ENCODE measurements at regions not wholly inside any gene's neighbourhood (a gene's known extent, or its start where the extent isn't known, plus 50 kb on each side); places are given as distances from the start of the nearest gene placed in this dataset.
"Not testable (repeated sequence)": the region's sequence is repeated elsewhere in the genome, so short reads cannot be mapped to it uniquely, and the experiment has no call there.

DNA sequence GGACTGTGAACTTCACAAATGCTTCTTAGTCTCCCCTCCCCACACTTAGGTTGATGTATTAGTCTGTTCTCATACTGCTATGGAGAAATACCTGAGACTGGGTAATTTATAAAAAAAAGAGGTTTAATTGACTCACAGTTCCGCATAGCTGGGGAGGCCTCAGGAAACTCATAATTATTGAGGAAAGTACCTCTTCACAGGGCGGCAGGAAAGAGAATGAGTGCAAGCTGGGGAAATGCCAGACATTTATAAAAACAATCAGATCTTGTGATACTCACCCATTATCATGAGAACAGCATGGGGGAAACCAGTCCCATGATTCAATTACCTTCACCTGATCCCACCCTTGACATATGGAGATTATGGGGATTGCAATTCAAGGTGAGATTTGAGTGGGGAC is 178.8 kb downstream of the SLC38A4 start:
- Mint-ChIP-seq H3K36me3 (peaks cover 6% of the 10 kb centered on the region), H3K4me1 (no peaks in the 10 kb centered on the region), H3K27ac (no peak overlapping the region), H3K4me3 (no peak overlapping the region), H3K9me3 (peaks cover 31% of the 10 kb centered on the region), H3K27me3 (ENCODE audit: low read depth) (no peaks in the 10 kb centered on the region)
- no peak for DNase-seq (ENCODE audit: low spot score in 2 of 2, unreplicated experiment in 2 of 2)
- TF ChIP-seq, protein P1, sequence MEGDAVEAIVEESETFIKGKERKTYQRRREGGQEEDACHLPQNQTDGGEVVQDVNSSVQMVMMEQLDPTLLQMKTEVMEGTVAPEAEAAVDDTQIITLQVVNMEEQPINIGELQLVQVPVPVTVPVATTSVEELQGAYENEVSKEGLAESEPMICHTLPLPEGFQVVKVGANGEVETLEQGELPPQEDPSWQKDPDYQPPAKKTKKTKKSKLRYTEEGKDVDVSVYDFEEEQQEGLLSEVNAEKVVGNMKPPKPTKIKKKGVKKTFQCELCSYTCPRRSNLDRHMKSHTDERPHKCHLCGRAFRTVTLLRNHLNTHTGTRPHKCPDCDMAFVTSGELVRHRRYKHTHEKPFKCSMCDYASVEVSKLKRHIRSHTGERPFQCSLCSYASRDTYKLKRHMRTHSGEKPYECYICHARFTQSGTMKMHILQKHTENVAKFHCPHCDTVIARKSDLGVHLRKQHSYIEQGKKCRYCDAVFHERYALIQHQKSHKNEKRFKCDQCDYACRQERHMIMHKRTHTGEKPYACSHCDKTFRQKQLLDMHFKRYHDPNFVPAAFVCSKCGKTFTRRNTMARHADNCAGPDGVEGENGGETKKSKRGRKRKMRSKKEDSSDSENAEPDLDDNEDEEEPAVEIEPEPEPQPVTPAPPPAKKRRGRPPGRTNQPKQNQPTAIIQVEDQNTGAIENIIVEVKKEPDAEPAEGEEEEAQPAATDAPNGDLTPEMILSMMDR (IDR thresholded peaks at IDR 0.05; ENCODE audit: unreplicated experiment), result no peak

DNA sequence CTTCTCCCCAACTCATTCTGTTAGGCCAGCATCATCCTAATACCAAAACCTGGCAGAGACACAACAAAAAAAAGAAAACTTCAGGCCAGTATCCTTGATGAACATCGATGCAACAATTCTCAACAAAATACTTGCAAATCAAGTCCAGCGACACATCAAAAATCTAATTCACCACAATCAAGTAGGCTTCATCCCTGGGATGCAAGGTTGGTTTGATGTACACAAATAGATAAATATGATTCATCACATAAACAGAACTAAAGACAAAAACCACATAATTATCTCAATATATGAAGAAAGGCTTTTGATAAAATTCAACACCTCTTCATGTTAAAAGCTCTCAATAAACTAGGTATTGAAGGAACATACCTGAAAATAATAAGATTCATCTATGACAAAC is 184.1 kb downstream of the SLC38A4 start:
- not testable (repeated sequence) for H3K27me3 Mint-ChIP-seq (ENCODE audit: low read depth); DNase-seq (ENCODE audit: low spot score in 2 of 2, unreplicated experiment in 2 of 2); H3K4me1 Mint-ChIP-seq; H3K27ac Mint-ChIP-seq; H3K4me3 Mint-ChIP-seq
- H3K36me3 Mint-ChIP-seq, result peaks cover 34% of the 10 kb centered on the region
- H3K9me3 Mint-ChIP-seq, result peaks cover 58% of the 10 kb centered on the region

DNA sequence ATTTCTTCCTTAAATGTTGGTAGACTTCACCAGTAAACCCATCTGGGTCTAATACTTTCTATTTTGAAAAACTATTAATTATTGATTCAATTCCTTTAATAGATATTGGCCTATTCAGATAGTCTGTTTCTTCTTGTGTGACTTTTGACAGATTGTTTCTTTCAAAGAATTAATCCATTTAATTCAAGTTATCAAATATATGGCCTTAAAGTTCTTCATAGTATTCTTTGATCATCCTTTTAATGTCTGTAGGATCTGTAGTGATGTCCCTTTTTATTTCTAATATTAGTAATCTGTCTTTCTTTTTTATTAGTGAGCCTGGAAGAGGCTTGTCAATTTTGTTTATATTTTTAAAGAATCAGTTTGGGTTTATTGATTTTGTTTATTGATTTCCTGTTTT is 190.0 kb downstream of the SLC38A4 start:
- Mint-ChIP-seq H3K9me3 (peaks cover 60% of the 10 kb centered on the region), H3K4me3 (no peak overlapping the region), H3K4me1 (no peaks in the 10 kb centered on the region), H3K36me3 (peaks cover 44% of the 10 kb centered on the region), H3K27me3 (ENCODE audit: low read depth) (no peaks in the 10 kb centered on the region), H3K27ac (no peak overlapping the region)
- TF ChIP-seq, protein P1 (IDR thresholded peaks at IDR 0.05; ENCODE audit: unreplicated experiment), result no peak
- DNase-seq (ENCODE audit: low spot score in 2 of 2, unreplicated experiment in 2 of 2), result no peak

DNA sequence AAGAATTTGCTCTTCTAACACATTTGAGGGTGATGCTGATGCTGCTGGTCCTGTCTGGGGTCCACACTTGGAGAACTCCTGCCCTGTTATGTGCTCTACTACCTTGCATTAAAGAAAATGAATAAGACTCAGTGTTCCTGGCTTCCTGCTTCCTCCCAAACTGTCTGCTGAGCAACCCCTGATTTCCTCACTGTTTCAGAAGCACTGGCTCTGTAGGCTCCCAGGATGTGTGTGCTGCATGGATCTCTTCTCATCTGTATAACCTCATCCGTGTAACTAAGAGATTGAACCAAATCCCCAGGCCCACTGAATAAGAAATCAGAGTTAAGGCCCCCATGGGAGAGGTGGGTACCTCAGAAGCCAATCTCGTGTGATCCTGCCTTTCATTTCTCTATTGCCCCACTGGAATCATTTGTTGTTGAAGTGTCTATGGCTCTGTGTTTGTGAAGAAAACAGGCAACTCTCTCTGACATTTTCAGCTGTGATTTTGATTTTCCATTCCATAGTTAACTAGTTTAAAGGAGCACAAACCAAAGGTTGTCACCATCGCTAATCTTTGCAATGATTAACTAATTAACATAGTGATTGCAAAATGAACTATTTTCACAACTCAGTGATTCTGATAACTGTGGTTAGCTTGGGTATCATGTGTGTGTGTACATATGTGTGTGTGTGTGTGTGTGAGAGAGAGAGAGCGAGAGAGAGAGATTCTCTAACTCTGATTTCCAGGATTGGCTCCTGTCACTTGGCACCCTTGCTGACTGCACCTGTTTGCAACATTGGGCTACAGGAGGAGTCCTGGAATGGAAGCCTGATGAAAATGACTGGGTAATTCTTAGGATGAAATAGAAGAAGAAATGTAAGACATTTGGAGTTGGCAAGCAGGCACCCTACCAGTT is 196.2 kb downstream of the SLC38A4 start:
- no peak overlapping the region for H3K27ac Mint-ChIP-seq
- H3K27me3 Mint-ChIP-seq (ENCODE audit: low read depth), result no peaks in the 10 kb centered on the region
- H3K36me3 Mint-ChIP-seq, result peaks cover 6% of the 10 kb centered on the region
- peaks cover 17% of the 10 kb centered on the region for H3K9me3 Mint-ChIP-seq
- no peak for DNase-seq (ENCODE audit: low spot score in 2 of 2, unreplicated experiment in 2 of 2)
- TF ChIP-seq, protein P1 (IDR thresholded peaks at IDR 0.05; ENCODE audit: unreplicated experiment), result no peak
- H3K4me1 Mint-ChIP-seq, result no peaks in the 10 kb centered on the region
- H3K4me3 Mint-ChIP-seq, result no peak overlapping the region

DNA sequence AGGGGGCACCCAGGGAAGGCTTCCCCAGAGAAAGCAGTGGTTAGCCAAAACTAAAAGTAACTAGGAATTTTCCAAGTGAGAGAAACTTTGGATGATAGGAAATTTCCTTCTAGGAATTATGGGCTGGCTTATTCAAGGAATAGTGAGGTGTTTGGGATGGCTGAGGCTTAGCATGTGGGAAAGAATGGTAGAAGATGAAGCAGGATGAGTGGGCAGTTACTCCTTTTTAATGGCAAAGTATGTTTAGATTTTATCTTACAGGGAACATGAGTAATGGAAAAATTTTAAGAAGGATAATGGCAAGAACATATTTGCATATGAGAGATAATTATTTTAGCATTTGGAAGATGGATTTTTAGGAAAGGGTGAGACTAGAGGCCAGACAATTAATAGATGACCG is 197.6 kb downstream of the SLC38A4 start:
- no peak for DNase-seq (ENCODE audit: low spot score in 2 of 2, unreplicated experiment in 2 of 2)
- no peak overlapping the region for H3K27ac Mint-ChIP-seq

DNA sequence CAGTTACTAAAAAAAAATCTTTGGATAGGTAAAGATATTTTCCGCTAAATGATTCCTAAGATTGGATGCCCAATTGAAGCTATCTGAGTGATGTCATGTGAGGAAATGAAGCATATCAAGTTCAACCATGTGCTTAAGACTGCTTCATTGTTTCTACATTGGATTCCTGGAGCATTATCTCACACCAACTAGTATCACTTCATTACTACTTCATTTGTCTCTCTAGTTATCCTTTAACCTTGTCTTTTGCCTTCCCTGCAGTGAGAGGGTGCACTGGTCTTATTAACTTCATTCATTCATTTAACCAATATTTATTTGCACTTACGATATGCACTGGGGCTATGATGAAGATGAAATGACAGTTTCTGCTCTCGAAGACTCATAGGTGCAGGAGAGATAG is 198.1 kb downstream of the SLC38A4 start:
- no peaks in the 10 kb centered on the region for H3K4me1 Mint-ChIP-seq
- TF ChIP-seq, protein P1 (IDR thresholded peaks at IDR 0.05; ENCODE audit: unreplicated experiment), result no peak
- no peak overlapping the region for H3K27ac Mint-ChIP-seq
- DNase-seq (ENCODE audit: low spot score in 2 of 2, unreplicated experiment in 2 of 2), result no peak
- no peak overlapping the region for H3K4me3 Mint-ChIP-seq
- peaks cover 4% of the 10 kb centered on the region for H3K9me3 Mint-ChIP-seq
- no peaks in the 10 kb centered on the region for H3K27me3 Mint-ChIP-seq (ENCODE audit: low read depth)
- H3K36me3 Mint-ChIP-seq, result no peaks in the 10 kb centered on the region

More for the DNA sequence above, 197.6 kb downstream of the SLC38A4 start:
- Mint-ChIP-seq H3K9me3 (peaks cover 8% of the 10 kb centered on the region), H3K4me3 (no peak overlapping the region), H3K27me3 (ENCODE audit: low read depth) (no peaks in the 10 kb centered on the region), H3K4me1 (no peaks in the 10 kb centered on the region), H3K36me3 (no peaks in the 10 kb centered on the region)
- TF ChIP-seq, protein P1 (IDR thresholded peaks at IDR 0.05; ENCODE audit: unreplicated experiment), result no peak

DNA sequence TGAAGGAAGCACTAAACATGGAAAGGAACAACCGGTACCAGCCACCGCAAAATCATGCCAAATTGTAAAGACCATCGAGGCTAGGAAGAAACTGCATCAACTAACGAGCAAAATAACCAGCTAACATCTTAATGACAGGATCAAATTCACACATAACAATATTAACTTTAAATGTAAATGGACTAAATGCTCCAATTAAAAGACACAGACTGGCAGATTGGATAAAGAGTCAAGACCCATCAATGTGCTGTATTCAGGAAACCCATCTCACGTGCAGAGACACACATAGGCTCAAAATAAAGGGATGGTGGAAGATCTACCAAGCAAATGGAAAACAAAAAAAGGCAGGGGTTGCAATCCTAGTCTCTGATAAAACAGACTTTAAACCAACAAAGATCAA is 206.3 kb downstream of the SLC38A4 start:
- not testable (repeated sequence) for H3K4me1 Mint-ChIP-seq; H3K27ac Mint-ChIP-seq; H3K4me3 Mint-ChIP-seq; DNase-seq (ENCODE audit: low spot score in 2 of 2, unreplicated experiment in 2 of 2); H3K27me3 Mint-ChIP-seq (ENCODE audit: low read depth)
- H3K9me3 Mint-ChIP-seq, result peaks cover 40% of the 10 kb centered on the region
- peaks cover 11% of the 10 kb centered on the region for H3K36me3 Mint-ChIP-seq

DNA sequence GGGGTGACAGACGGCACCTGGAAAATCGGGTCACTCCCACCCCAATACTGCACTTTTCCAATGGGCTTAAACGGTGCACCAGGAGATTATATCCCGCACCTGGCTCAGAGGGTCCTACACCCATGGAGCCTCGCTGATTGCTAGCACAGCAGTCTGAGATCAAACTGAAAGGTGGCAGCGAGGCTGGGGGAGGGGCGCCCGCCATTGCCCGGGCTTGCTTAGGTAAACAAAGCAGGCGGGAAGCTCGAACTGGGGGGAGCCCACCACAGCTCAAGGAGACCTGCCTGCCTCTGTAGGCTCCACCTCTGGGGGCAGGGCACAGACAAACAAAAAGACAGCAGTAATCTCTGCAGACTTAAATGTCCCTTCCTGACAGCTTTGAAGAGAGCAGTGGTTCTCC is 208.1 kb downstream of the SLC38A4 start:
- not testable (repeated sequence) for H3K4me3 Mint-ChIP-seq; H3K27me3 Mint-ChIP-seq (ENCODE audit: low read depth); H3K27ac Mint-ChIP-seq; H3K4me1 Mint-ChIP-seq; DNase-seq (ENCODE audit: low spot score in 2 of 2, unreplicated experiment in 2 of 2)
- Mint-ChIP-seq H3K9me3 (peaks cover 40% of the 10 kb centered on the region), H3K36me3 (peaks cover 11% of the 10 kb centered on the region)
